Liver (tissue), 8 donors: ENCODE measurements at regions not wholly inside any gene's neighbourhood (a gene's known extent, or its start where the extent isn't known, plus 50 kb on each side); places are given as distances from the start of the nearest gene placed in this dataset.

Experiments used
- DNase-seq: peaks from one replicate; pipeline ENCODE4 v3.0.0-alpha.2; 2017; ENCODE audit warnings: low spot score
- H3K27ac ChIP-seq, 2 donors: one replicate each; pipeline ENCODE4 v1.7.0; 2013; ENCODE audit warnings: inconsistent platforms in 2 of 2, low read length in 2 of 2, control low read depth in 1 of 2, low read depth in 1 of 2, mild to moderate bottlenecking in 1 of 2
- H3K27me3 ChIP-seq, 4 donors: one replicate each; pipeline versions ENCODE4 v1.6.1 to v1.7.0; 2013; ENCODE audit warnings: low read length in 3 of 4, inconsistent platforms in 1 of 4, mild to moderate bottlenecking in 1 of 4, moderate library complexity in 1 of 4; ENCODE audit not compliant: control insufficient read depth in 4 of 4, insufficient read depth in 4 of 4
- H3K36me3 ChIP-seq, 4 donors: one replicate each; pipeline versions ENCODE4 v1.6.1 to v1.7.0; 2013; ENCODE audit warnings: low read length in 3 of 4, mild to moderate bottlenecking in 3 of 4, low read depth in 1 of 4, moderate library complexity in 1 of 4; ENCODE audit not compliant: control insufficient read depth in 4 of 4, insufficient read depth in 3 of 4
- H3K4me1 ChIP-seq, 4 donors: one replicate each; pipeline versions ENCODE4 v1.6.1 to v1.7.0; 2013; ENCODE audit warnings: low read length in 3 of 4, mild to moderate bottlenecking in 3 of 4, moderate library complexity in 1 of 4; ENCODE audit not compliant: control insufficient read depth in 4 of 4, insufficient read depth in 4 of 4
- H3K4me3 ChIP-seq, 3 donors: one replicate each; pipeline versions ENCODE4 v1.6.1 to v1.7.0; 2013; ENCODE audit warnings: low read length in 3 of 3, control low read depth in 1 of 3, low read depth in 1 of 3, mild to moderate bottlenecking in 1 of 3
- H3K9ac ChIP-seq, 2 donors: one replicate each; pipeline ENCODE4 v1.7.0; 2013; ENCODE audit warnings: low read length in 2 of 2, mild to moderate bottlenecking in 2 of 2, moderate library complexity in 2 of 2, control low read depth in 1 of 2, low read depth in 1 of 2
- H3K9me3 ChIP-seq, 4 donors: one replicate each; pipeline versions ENCODE4 v1.6.1 to v1.7.0; 2013; ENCODE audit warnings: low read length in 3 of 4; ENCODE audit not compliant: control insufficient read depth in 4 of 4
- ATF3 ChIP-seq: IDR thresholded peaks from 2 replicates; pipeline ENCODE4 v1.6.1; 2016; ENCODE audit warnings: antibody characterized with exemption
- CTCF ChIP-seq: fragments of 150-350 bp; IDR thresholded peaks from 2 replicates; pipeline ENCODE4 v1.5.1; 2017; ENCODE audit warnings: improper control_type of control experiment, low read depth, low read length; ENCODE audit not compliant: missing input control
- EGR1 ChIP-seq, 2 donors: IDR thresholded peaks; 2 replicates each; pipeline ENCODE4 v1.6.1; 2016 to 2018; ENCODE audit warnings: antibody characterized with exemption in 2 of 2, low read depth in 2 of 2
- FOXA1 ChIP-seq: IDR thresholded peaks from 2 replicates; pipeline ENCODE4 v1.6.1; 2016; ENCODE audit warnings: antibody characterized with exemption
- FOXA2 ChIP-seq: IDR thresholded peaks from 2 replicates; pipeline ENCODE4 v1.6.1; 2016; ENCODE audit warnings: antibody characterized with exemption
- GABPA ChIP-seq, 2 donors: IDR thresholded peaks in 1 of 2; conservative IDR thresholded peaks in 1 of 2; 2 replicates each; pipeline ENCODE4 v1.6.1; 2016; ENCODE audit warnings: antibody characterized with exemption in 2 of 2, mild to moderate bottlenecking in 1 of 2, moderate library complexity in 1 of 2
- HNF4A ChIP-seq, 2 donors: conservative IDR thresholded peaks; 2 replicates each; pipeline ENCODE4 v1.6.1; 2016; ENCODE audit warnings: antibody characterized with exemption in 2 of 2, mild to moderate bottlenecking in 2 of 2
- HNF4G ChIP-seq: IDR thresholded peaks from 2 replicates; pipeline ENCODE4 v1.6.1; 2016; ENCODE audit warnings: antibody characterized with exemption
- NR2F2 ChIP-seq: IDR thresholded peaks from 2 replicates; pipeline ENCODE4 v1.6.1; 2016; ENCODE audit warnings: antibody characterized with exemption
- RAD21 ChIP-seq, 2 donors: IDR thresholded peaks; 2 replicates each; pipeline ENCODE4 v1.6.1; 2016; ENCODE audit warnings: antibody characterized with exemption in 2 of 2, mild to moderate bottlenecking in 2 of 2
- REST ChIP-seq: IDR thresholded peaks from 2 replicates; pipeline ENCODE4 v1.6.1; 2016; ENCODE audit warnings: antibody characterized with exemption, mild to moderate bottlenecking
- RXRA ChIP-seq, 2 donors: IDR thresholded peaks; 2 replicates each; pipeline ENCODE4 v1.6.1; 2017 to 2018; ENCODE audit warnings: antibody characterized with exemption in 2 of 2, mild to moderate bottlenecking in 1 of 2
- SP1 ChIP-seq: IDR thresholded peaks from 2 replicates; pipeline ENCODE4 v1.6.1; 2018; ENCODE audit warnings: antibody characterized with exemption, mild to moderate bottlenecking
- TAF1 ChIP-seq: conservative IDR thresholded peaks from 2 replicates; pipeline ENCODE4 v1.6.1; 2016; ENCODE audit warnings: antibody characterized with exemption, mild to moderate bottlenecking
- YY1 ChIP-seq: IDR thresholded peaks from 2 replicates; pipeline ENCODE4 v1.6.1; 2016; ENCODE audit warnings: antibody characterized with exemption, mild to moderate bottlenecking
- ZBTB33 ChIP-seq: IDR thresholded peaks from 2 replicates; pipeline ENCODE4 v1.6.1; 2016; ENCODE audit warnings: antibody characterized with exemption
- WGBS: extraction: QIAGEN DNeasy Blood & Tissue Kit; methylation state at CpG from one replicate; pipeline ENCODE4 v1.1.7; 2013; 5-methylcytosine and 5-hydroxymethylcytosine counted together
- donor health status: healthy.
- donor health status: healthy.
- donor health status: healthy.
- donor health status: healthy.
- donor health status: healthy.

- H3K27ac ChIP-seq: no peak overlapping the region
- TF ChIP-seq RXRA (IDR thresholded peaks at IDR 0.05) (no peak), HNF4G (no peak), EGR1 (IDR thresholded peaks at IDR 0.05; ENCODE audit: low read depth in 2 of 2) (no peak), FOXA2 (no peak), ZBTB33 (no peak), TAF1 (no peak), FOXA1 (no peak), CTCF (no peak), RAD21 (IDR thresholded peaks at IDR 0.05) (no peak), YY1 (no peak), ATF3 (no peak)
- no peak overlapping the region for H3K4me3 ChIP-seq
- DNase-seq: no peak
- H3K36me3 ChIP-seq: no peaks in the 10 kb centered on the region
- no peaks in the 10 kb centered on the region for H3K9me3 ChIP-seq
- no peak overlapping the region for H3K9ac ChIP-seq
- no peaks in the 10 kb centered on the region for H3K4me1 ChIP-seq
- peaks cover 0 to 4% (median 3%) of the 10 kb centered on the region in 4 donors for H3K27me3 ChIP-seq
- 70% methylated on average over 5 of the region's 5 CpGs for WGBS
Observed at GRCh38 chr10:120744040-120744439, 107.1 kb upstream of the WDR11 start.

- 40% methylated on average over 4 of the region's 4 CpGs for WGBS
Observed at GRCh38 chr10:120746001-120746777, 105.0 kb upstream of the WDR11 start.

More at GRCh38 chr10:120746001-120746777, 105.0 kb upstream of the WDR11 start:
- Histone ChIP-seq H3K4me1 (no peaks in the 10 kb centered on the region), H3K36me3 (no peaks in the 10 kb centered on the region), H3K27me3 (peaks cover 0 to 4% (median 3%) of the 10 kb centered on the region in 4 donors), H3K4me3 (no peak overlapping the region), H3K9ac (no peak overlapping the region), H3K9me3 (no peaks in the 10 kb centered on the region), H3K27ac (no peak overlapping the region)
- TF ChIP-seq RXRA (IDR thresholded peaks at IDR 0.05) (no peak), HNF4A (conservative IDR thresholded peaks at IDR 0.05) (no peak), RAD21 (IDR thresholded peaks at IDR 0.05) (no peak), NR2F2 (no peak), ATF3 (no peak), HNF4G (no peak), EGR1 (IDR thresholded peaks at IDR 0.05; ENCODE audit: low read depth in 2 of 2) (no peak), YY1 (no peak), SP1 (no peak), CTCF (no peak), REST (no peak), GABPA (IDR thresholded peaks at IDR 0.05 in 1 of 2, conservative IDR thresholded peaks at IDR 0.05 in 1 of 2) (no peak), FOXA1 (no peak)
- no peak for DNase-seq
